HL-60 (cell line): ENCODE measurements at regions not wholly inside any gene's neighbourhood (a gene's known extent, or its start where the extent isn't known, plus 50 kb on each side); places are given as distances from the start of the nearest gene placed in this dataset.

Experiments used
- DNase-seq, 2 experiments: peaks; one replicate each; pipeline ENCODE4 v3.0.0-alpha.2; 2010 to 2020; ENCODE audit warnings: low read depth in 1 of 2, low spot score in 1 of 2
- H3K27ac ChIP-seq: fragments of 250-450 bp; sonication (Bioruptor Pico); replicated peaks from 2 replicates; pipeline ENCODE4 v1.5.1; 2020; ENCODE audit warnings: mild to moderate bottlenecking, moderate library complexity
- H3K27me3 ChIP-seq: fragments of 250-450 bp; sonication (Bioruptor Pico); 2 replicates; pipeline ENCODE4 v1.5.1; 2021; ENCODE audit warnings: mild to moderate bottlenecking, moderate library complexity; ENCODE audit not compliant: insufficient read depth, poor library complexity, severe bottlenecking
- H3K4me3 ChIP-seq: replicated peaks from 2 replicates; pipeline ENCODE4 v1.5.1; 2011; ENCODE audit warnings: mild to moderate bottlenecking, control low read depth, low read length; ENCODE audit not compliant: insufficient read depth
- GABPA ChIP-seq: IDR thresholded peaks from 2 replicates; pipeline ENCODE4 v1.6.1; 2012; ENCODE audit warnings: low read depth
- POLR2AphosphoS5 ChIP-seq: IDR thresholded peaks from 2 replicates; pipeline ENCODE4 v1.6.1; 2012; ENCODE audit warnings: low read depth
- SPI1 ChIP-seq: IDR thresholded peaks from 2 replicates; pipeline ENCODE4 v1.6.1; 2012; ENCODE audit warnings: low read depth, mild to moderate bottlenecking, borderline replicate concordance
- TF ChIP-seq, protein P1 (sequence below): IDR thresholded peaks from 2 replicates; pipeline ENCODE4 v1.6.1; 2012; ENCODE audit warnings: low read depth; ENCODE audit not compliant: insufficient replicate concordance
- TF ChIP-seq, protein P2 (sequence below): IDR thresholded peaks from one replicate; pipeline ENCODE4 v1.5.1; 2011; ENCODE audit warnings: low read length, control low read depth, inconsistent platforms; ENCODE audit not compliant: insufficient read depth

DNA sequence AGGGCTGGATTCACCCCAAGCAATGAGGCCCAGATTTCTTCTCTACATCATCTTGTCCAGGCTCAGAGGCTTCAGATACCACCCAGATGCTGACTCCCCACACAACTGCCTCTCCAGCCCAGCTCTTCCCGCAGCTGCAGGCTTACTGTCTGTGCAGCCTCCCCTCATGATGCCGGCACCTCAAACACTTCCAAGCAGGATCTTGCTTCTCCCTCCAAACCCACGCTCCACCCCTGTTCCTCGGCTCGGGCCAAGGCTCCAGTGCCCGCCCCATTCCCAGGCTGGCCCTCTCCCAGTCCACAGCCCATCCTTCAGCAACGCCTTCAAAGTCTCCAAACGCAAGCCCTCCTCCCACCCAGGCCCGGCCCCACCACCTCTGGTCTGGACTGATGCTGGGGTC lies 159.2 kb upstream of the LINGO1 start:
- Histone ChIP-seq H3K27me3 (no peaks in the 10 kb centered on the region), H3K27ac (no peak overlapping the region), H3K4me3 (no peak overlapping the region)
- no peak for DNase-seq
- TF ChIP-seq, protein P1, sequence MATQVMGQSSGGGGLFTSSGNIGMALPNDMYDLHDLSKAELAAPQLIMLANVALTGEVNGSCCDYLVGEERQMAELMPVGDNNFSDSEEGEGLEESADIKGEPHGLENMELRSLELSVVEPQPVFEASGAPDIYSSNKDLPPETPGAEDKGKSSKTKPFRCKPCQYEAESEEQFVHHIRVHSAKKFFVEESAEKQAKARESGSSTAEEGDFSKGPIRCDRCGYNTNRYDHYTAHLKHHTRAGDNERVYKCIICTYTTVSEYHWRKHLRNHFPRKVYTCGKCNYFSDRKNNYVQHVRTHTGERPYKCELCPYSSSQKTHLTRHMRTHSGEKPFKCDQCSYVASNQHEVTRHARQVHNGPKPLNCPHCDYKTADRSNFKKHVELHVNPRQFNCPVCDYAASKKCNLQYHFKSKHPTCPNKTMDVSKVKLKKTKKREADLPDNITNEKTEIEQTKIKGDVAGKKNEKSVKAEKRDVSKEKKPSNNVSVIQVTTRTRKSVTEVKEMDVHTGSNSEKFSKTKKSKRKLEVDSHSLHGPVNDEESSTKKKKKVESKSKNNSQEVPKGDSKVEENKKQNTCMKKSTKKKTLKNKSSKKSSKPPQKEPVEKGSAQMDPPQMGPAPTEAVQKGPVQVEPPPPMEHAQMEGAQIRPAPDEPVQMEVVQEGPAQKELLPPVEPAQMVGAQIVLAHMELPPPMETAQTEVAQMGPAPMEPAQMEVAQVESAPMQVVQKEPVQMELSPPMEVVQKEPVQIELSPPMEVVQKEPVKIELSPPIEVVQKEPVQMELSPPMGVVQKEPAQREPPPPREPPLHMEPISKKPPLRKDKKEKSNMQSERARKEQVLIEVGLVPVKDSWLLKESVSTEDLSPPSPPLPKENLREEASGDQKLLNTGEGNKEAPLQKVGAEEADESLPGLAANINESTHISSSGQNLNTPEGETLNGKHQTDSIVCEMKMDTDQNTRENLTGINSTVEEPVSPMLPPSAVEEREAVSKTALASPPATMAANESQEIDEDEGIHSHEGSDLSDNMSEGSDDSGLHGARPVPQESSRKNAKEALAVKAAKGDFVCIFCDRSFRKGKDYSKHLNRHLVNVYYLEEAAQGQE, result no peak
- TF ChIP-seq POLR2AphosphoS5 (no peak), SPI1 (no peak), GABPA (no peak)
- TF ChIP-seq, protein P2, sequence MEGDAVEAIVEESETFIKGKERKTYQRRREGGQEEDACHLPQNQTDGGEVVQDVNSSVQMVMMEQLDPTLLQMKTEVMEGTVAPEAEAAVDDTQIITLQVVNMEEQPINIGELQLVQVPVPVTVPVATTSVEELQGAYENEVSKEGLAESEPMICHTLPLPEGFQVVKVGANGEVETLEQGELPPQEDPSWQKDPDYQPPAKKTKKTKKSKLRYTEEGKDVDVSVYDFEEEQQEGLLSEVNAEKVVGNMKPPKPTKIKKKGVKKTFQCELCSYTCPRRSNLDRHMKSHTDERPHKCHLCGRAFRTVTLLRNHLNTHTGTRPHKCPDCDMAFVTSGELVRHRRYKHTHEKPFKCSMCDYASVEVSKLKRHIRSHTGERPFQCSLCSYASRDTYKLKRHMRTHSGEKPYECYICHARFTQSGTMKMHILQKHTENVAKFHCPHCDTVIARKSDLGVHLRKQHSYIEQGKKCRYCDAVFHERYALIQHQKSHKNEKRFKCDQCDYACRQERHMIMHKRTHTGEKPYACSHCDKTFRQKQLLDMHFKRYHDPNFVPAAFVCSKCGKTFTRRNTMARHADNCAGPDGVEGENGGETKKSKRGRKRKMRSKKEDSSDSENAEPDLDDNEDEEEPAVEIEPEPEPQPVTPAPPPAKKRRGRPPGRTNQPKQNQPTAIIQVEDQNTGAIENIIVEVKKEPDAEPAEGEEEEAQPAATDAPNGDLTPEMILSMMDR, result no peak

DNA sequence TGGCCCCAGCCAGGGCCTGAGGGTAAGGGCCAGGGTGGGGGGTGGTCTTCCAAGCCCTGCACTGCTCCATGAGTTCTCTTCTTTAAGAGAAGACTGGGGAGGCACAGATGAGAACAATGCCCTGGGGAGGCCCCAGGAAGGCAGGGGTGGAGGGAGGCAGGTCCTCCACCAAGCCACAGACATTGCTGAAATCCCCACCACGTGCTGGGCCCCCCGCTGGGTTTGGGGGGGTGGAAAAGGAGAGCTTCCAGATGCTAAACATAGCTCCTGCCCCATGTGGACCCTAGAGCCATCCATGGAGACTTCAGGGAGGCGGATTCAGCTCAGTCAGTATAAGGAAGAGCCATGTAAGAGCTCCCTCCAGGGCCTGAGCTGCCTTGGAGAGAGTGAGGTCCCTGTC lies 157.8 kb upstream of the LINGO1 start:
- Histone ChIP-seq H3K27me3 (no peaks in the 10 kb centered on the region), H3K27ac (no peak overlapping the region), H3K4me3 (no peak overlapping the region)
- no peak for DNase-seq
- TF ChIP-seq POLR2AphosphoS5, result no peak
- TF ChIP-seq SPI1, result no peak
- TF ChIP-seq, protein P1, result no peak
- TF ChIP-seq, protein P2, result no peak
- no peak for TF ChIP-seq GABPA

DNA sequence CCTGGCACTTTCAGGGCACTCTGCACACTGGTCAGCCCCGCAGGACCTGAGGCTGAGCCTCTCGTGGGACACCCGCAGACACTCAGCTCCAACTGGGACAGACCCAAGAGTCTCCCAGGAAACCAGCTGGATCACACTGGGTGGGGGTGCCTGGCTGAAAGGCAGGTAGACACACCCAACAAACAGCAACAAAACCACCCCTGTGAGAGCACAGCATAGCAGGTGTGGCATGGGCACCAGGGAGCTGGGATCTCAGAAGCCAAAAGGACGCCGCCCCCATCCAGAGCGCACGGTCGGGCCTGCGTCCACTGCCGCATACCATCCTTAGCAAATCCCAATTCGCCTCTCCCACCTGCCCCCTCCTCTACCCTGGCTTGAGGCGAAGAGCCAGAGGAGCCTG lies 154.2 kb upstream of the LINGO1 start:
- no peak for DNase-seq
- Histone ChIP-seq H3K4me3 (no peak overlapping the region), H3K27me3 (no peaks in the 10 kb centered on the region), H3K27ac (no peak overlapping the region)
- TF ChIP-seq, protein P1, result no peak
- no peak for TF ChIP-seq POLR2AphosphoS5
- TF ChIP-seq SPI1, result no peak
- TF ChIP-seq GABPA, result no peak
- TF ChIP-seq, protein P2, result no peak
